ENCODE measurements at regions not wholly inside any gene's neighbourhood (a gene's known extent, or its start where the extent isn't known, plus 50 kb on each side); places are given as distances from the start of the nearest gene placed in this dataset.

DNA sequence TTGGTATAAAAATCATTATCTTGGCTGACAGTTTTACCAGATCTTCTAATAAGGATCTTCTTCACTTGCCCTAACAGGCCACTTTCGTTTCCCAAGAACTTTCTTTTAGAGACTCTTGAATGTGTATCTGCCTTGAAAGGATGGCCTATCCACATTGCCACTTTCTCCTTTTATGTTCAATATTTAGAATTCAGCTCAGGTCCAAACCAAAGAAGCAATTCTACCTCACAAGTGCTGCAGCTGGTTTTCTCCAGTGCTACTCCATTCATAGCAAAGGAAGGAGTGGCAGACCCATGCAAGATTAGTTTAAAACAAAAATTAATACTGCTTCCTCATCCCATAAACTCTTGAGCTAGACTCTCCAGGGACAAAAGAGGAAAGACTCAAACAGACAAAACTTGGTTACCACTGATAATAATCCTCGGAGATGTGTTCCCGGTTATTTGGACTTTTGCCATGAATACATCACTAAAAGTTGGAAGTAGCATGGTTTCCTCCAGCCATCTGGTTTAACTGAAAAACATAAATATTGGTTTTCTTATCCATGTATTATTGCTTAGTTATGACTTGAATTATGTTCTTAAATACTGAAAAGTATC is 401.8 kb downstream of the PABPC4L start:
- Histone ChIP-seq H2BK12ac (ENCODE audit: insufficient read length, low read depth, low read length) (no peak overlapping the region), H4K5ac (ENCODE audit: insufficient read length, low read depth, low read length) (no peak overlapping the region), H2BK120ac (ENCODE audit: low read depth, low read length, poor library complexity, severe bottlenecking) (no peak overlapping the region), H3K9me3 (ENCODE audit: control insufficient read depth, low read depth, low read length) (no peaks in the 10 kb centered on the region), H3K56ac (ENCODE audit: insufficient read length, low read depth, low read length) (no peak overlapping the region), H3K79me1 (ENCODE audit: insufficient read depth, low read depth, low read length, poor library complexity, severe bottlenecking) (no peaks in the 10 kb centered on the region), H2AFZ (ENCODE audit: low read length) (no peak overlapping the region), H2AK5ac (ENCODE audit: insufficient read length, low read length) (no peak overlapping the region), H2BK20ac (ENCODE audit: low read depth, low read length, poor library complexity, severe bottlenecking) (no peak overlapping the region), H4K20me1 (ENCODE audit: control insufficient read depth, insufficient read depth, insufficient read length) (no peaks in the 10 kb centered on the region), H4K8ac (replicated peaks; ENCODE audit: insufficient read length, low read depth, low read length) (no peak overlapping the region), H3K79me2 (ENCODE audit: insufficient read depth, low read length) (no peaks in the 10 kb centered on the region), H3K14ac (ENCODE audit: insufficient read depth, low read length) (no peak overlapping the region), H2BK15ac (ENCODE audit: low read depth, low read length) (no peak overlapping the region), H3K4me2 (ENCODE audit: insufficient read depth, insufficient read length, low read length) (no peak overlapping the region), H3K9ac (ENCODE audit: extremely low read depth, insufficient read length, low read length) (no peak overlapping the region), H3K4me1 (ENCODE audit: insufficient read depth, low read length) (no peaks in the 10 kb centered on the region), H3K23ac (ENCODE audit: insufficient read length, low read depth, low read length) (no peak overlapping the region), H3K18ac (ENCODE audit: insufficient read length, low read depth, low read length) (no peak overlapping the region), H3K27ac (ENCODE audit: insufficient read length, low read depth, low read length) (no peak overlapping the region), H3K23me2 (ENCODE audit: insufficient read length, low read depth, low read length, poor library complexity, severe bottlenecking) (no peaks in the 10 kb centered on the region), H3K4ac (ENCODE audit: low read depth, low read length) (no peak overlapping the region), H2BK5ac (ENCODE audit: insufficient read length, low read length) (no peak overlapping the region), H3T11ph (ENCODE audit: low read length) (no peak overlapping the region), H4K91ac (ENCODE audit: insufficient read length, low read depth, low read length) (no peak overlapping the region), H3K27me3 (ENCODE audit: insufficient read depth, low read length) (no peaks in the 10 kb centered on the region)
- no peaks in the 10 kb centered on the region for H3K27me3 Mint-ChIP-seq (ENCODE audit: low read depth)
- TF ChIP-seq, protein P1, sequence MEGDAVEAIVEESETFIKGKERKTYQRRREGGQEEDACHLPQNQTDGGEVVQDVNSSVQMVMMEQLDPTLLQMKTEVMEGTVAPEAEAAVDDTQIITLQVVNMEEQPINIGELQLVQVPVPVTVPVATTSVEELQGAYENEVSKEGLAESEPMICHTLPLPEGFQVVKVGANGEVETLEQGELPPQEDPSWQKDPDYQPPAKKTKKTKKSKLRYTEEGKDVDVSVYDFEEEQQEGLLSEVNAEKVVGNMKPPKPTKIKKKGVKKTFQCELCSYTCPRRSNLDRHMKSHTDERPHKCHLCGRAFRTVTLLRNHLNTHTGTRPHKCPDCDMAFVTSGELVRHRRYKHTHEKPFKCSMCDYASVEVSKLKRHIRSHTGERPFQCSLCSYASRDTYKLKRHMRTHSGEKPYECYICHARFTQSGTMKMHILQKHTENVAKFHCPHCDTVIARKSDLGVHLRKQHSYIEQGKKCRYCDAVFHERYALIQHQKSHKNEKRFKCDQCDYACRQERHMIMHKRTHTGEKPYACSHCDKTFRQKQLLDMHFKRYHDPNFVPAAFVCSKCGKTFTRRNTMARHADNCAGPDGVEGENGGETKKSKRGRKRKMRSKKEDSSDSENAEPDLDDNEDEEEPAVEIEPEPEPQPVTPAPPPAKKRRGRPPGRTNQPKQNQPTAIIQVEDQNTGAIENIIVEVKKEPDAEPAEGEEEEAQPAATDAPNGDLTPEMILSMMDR (conservative IDR thresholded peaks at IDR 0.05) = no peak
- H3K4me3 Mint-ChIP-seq = no peak overlapping the region
- WGBS (ENCODE audit: extremely low coverage, insufficient read length, low lambda C conversion rate) = no CpG with 5 or more reads among the region's 3 CpGs
- H3K9me3 Mint-ChIP-seq = no peaks in the 10 kb centered on the region
- peaks cover 19 to 22% of the 10 kb centered on the region in 2 experiments for H3K4me1 Mint-ChIP-seq
- no peaks in the 10 kb centered on the region for H3K36me3 Mint-ChIP-seq (ENCODE audit: insufficient read depth in 1 of 3, low read depth in 3 of 3)
- no peak for DNase-seq
- peak overlapping the region in 2 of 3 experiments; percentile 17 to 57; a peak in 1 of 7 replicates for H3K27ac Mint-ChIP-seq

Measured in H9 (cell line).